MCF 10A (cell line): ENCODE measurements at regions not wholly inside any gene's neighbourhood (a gene's known extent, or its start where the extent isn't known, plus 50 kb on each side); places are given as distances from the start of the nearest gene placed in this dataset.

Source experiments
- BruUV-seq: library from RNA; stranded (reverse); fragments of 400-500 nt; replicated peaks from 2 replicates; lab custom pipeline; 2021; lab: Mats Ljungman, UMichigan
- CTCF ChIA-PET: fragments of 300-600 bp; sonication (Branson Sonifier 250); formaldehyde crosslinking; extraction: SDS; loops from one replicate; lab custom pipeline; 2021; ENCODE audit warnings: antibody characterized with exemption, inconsistent platforms; lab: Yijun Ruan, JAX
- POLR2A ChIA-PET: fragments of 300-600, 350-650 bp; sonication (Branson Sonifier 250); formaldehyde crosslinking; extraction: SDS; loops from one replicate; lab custom pipeline; 2020; ENCODE audit warnings: antibody characterized with exemption, inconsistent platforms; lab: Yijun Ruan, JAX
- DNase-seq: peaks from one replicate; pipeline ENCODE4 v3.0.0-alpha.2; 2018; ENCODE audit not compliant: unreplicated experiment
- H3K27ac Mint-ChIP-seq: one replicate; pipeline ENCODE4 v1.8.0; 2022; ENCODE audit warnings: mild to moderate bottlenecking, low read depth, mixed read lengths; ENCODE audit not compliant: unreplicated experiment
- H3K27me3 Mint-ChIP-seq: one replicate; pipeline ENCODE4 v1.8.0; 2022; ENCODE audit warnings: mixed read lengths; ENCODE audit not compliant: insufficient read depth, unreplicated experiment
- H3K36me3 Mint-ChIP-seq: one replicate; pipeline ENCODE4 v1.8.0; 2022; ENCODE audit warnings: mild to moderate bottlenecking, moderate library complexity, mixed read lengths; ENCODE audit not compliant: insufficient read depth, unreplicated experiment
- H3K4me1 Mint-ChIP-seq: one replicate; pipeline ENCODE4 v1.8.0; 2022; ENCODE audit warnings: mixed read lengths; ENCODE audit not compliant: insufficient read depth, unreplicated experiment
- H3K4me3 Mint-ChIP-seq: one replicate; pipeline ENCODE4 v1.8.0; 2022; ENCODE audit warnings: mild to moderate bottlenecking, moderate library complexity, mixed read lengths; ENCODE audit not compliant: unreplicated experiment
- H3K9me3 Mint-ChIP-seq: one replicate; pipeline ENCODE4 v1.8.0; 2022; ENCODE audit warnings: mixed read lengths; ENCODE audit not compliant: unreplicated experiment
- intact Hi-C: fragments of 100-400 bp; cut with micrococcal nuclease; formaldehyde crosslinking; loops from 2 replicates; pipeline ENCODE4 v1.14.1; 2022
- TF ChIP-seq, protein P1 (sequence below): fragments of 200-600 bp; IDR thresholded peaks from one replicate; pipeline ENCODE4 v1.8.0; 2022; ENCODE audit warnings: antibody characterized with exemption, mild to moderate bottlenecking; ENCODE audit not compliant: unreplicated experiment

- no peaks in the 10 kb centered on the region for H3K4me1 Mint-ChIP-seq
Observed at GRCh38 chr18:25799231-25799630, 291.2 kb downstream of the SS18 start.

GRCh38 chr18:25798046-25798445 is 292.4 kb downstream of the SS18 start:
- H3K27ac Mint-ChIP-seq = no peak overlapping the region
- no peaks in the 10 kb centered on the region for H3K4me1 Mint-ChIP-seq
- intact Hi-C loops = no loop called here
- H3K36me3 Mint-ChIP-seq = no peaks in the 10 kb centered on the region
- DNase-seq = no peak
- peaks cover 16% of the 10 kb centered on the region for H3K9me3 Mint-ChIP-seq
- H3K27me3 Mint-ChIP-seq = peaks cover 8% of the 10 kb centered on the region
- ChIA-PET POLR2A (no interaction called here), CTCF (interaction anchor here (0.9 kb wide), 2 partner anchors 97 to 99 kb away, joined by 3 to 4 read pairs; no protein-coding TSS in a partner anchor)
- no peak overlapping the region for H3K4me3 Mint-ChIP-seq
- BruUV-seq = no TSS peak
- TF ChIP-seq, protein P1, sequence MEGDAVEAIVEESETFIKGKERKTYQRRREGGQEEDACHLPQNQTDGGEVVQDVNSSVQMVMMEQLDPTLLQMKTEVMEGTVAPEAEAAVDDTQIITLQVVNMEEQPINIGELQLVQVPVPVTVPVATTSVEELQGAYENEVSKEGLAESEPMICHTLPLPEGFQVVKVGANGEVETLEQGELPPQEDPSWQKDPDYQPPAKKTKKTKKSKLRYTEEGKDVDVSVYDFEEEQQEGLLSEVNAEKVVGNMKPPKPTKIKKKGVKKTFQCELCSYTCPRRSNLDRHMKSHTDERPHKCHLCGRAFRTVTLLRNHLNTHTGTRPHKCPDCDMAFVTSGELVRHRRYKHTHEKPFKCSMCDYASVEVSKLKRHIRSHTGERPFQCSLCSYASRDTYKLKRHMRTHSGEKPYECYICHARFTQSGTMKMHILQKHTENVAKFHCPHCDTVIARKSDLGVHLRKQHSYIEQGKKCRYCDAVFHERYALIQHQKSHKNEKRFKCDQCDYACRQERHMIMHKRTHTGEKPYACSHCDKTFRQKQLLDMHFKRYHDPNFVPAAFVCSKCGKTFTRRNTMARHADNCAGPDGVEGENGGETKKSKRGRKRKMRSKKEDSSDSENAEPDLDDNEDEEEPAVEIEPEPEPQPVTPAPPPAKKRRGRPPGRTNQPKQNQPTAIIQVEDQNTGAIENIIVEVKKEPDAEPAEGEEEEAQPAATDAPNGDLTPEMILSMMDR = no peak

More at GRCh38 chr18:25799231-25799630, 291.2 kb downstream of the SS18 start:
- Mint-ChIP-seq H3K27ac (no peak overlapping the region), H3K4me3 (no peak overlapping the region), H3K9me3 (peaks cover 16% of the 10 kb centered on the region), H3K27me3 (peaks cover 8% of the 10 kb centered on the region), H3K36me3 (no peaks in the 10 kb centered on the region)
- intact Hi-C loops = no loop called here
- ChIA-PET POLR2A (no interaction called here), CTCF (no interaction called here)
- no peak for DNase-seq
- TF ChIP-seq, protein P1 = no peak
- no TSS peak for BruUV-seq

DNA sequence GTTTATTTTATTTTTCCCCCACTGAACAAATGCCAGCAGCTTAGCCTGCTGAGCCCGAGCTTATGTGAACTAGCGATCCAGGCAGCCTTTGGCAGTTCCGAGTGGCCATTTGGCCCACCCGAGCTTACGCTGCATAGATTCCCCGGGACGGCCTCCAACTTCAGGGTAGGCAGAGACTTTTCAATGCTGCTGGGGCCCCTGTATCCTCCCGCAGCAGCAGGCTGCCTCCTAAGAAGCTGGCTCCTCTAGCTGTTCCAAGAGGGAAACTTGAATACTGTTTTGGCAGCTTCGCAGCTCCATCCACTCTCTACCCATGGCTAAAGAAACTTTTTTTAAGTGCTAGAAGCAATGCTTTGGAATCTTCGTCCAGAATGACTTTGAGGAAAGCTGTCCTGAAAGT is 295.2 kb downstream of the SS18 start:
- Mint-ChIP-seq H3K4me3 (no peak overlapping the region), H3K36me3 (no peaks in the 10 kb centered on the region), H3K4me1 (no peaks in the 10 kb centered on the region), H3K27ac (no peak overlapping the region), H3K27me3 (no peaks in the 10 kb centered on the region), H3K9me3 (no peaks in the 10 kb centered on the region)
- TF ChIP-seq, protein P1 = no peak
- CTCF ChIA-PET = no interaction called here
- intact Hi-C loops = no loop called here
- POLR2A ChIA-PET = no interaction called here
- no TSS peak for BruUV-seq
- DNase-seq = no peak

GRCh38 chr18:25787276-25787675 is 303.1 kb downstream of the SS18 start:
- DNase-seq = no peak
- Mint-ChIP-seq H3K4me1 (peaks cover 10% of the 10 kb centered on the region), H3K9me3 (no peaks in the 10 kb centered on the region), H3K27ac (no peak overlapping the region), H3K27me3 (no peaks in the 10 kb centered on the region), H3K4me3 (no peak overlapping the region), H3K36me3 (no peaks in the 10 kb centered on the region)
- BruUV-seq = no TSS peak
- intact Hi-C loops = no loop called here
- TF ChIP-seq, protein P1 = no peak
- ChIA-PET POLR2A (no interaction called here), CTCF (no interaction called here)
